Skeletal muscle tissue (tissue), 3 donors: ENCODE measurements at regions not wholly inside any gene's neighbourhood (a gene's known extent, or its start where the extent isn't known, plus 50 kb on each side); places are given as distances from the start of the nearest gene placed in this dataset.

ENCODE experiments used
- H3K27ac ChIP-seq: one replicate; pipeline ENCODE4 v1.7.0; 2013; ENCODE audit warnings: mild to moderate bottlenecking, low read depth, low read length, inconsistent platforms
- H3K27me3 ChIP-seq, 3 donors: one replicate each; pipeline ENCODE4 v1.7.0; 2013; ENCODE audit warnings: low read length in 3 of 3; ENCODE audit not compliant: control insufficient read depth in 3 of 3, insufficient read depth in 3 of 3
- H3K36me3 ChIP-seq, 3 donors: one replicate each; pipeline ENCODE4 v1.7.0; 2013; ENCODE audit warnings: low read length in 3 of 3; ENCODE audit not compliant: control insufficient read depth in 3 of 3, insufficient read depth in 3 of 3
- H3K4me1 ChIP-seq, 3 donors: one replicate each; pipeline ENCODE4 v1.7.0; 2013; ENCODE audit warnings: low read length in 3 of 3, mild to moderate bottlenecking in 3 of 3; ENCODE audit not compliant: control insufficient read depth in 3 of 3, insufficient read depth in 3 of 3
- H3K4me3 ChIP-seq, 3 donors: one replicate each; pipeline ENCODE4 v1.7.0; 2013; ENCODE audit warnings: low read length in 3 of 3
- H3K9ac ChIP-seq, 3 donors: one replicate each; pipeline ENCODE4 v1.7.0; 2013; ENCODE audit warnings: low read length in 3 of 3, mild to moderate bottlenecking in 3 of 3, moderate library complexity in 2 of 3, low read depth in 1 of 3
- H3K9me3 ChIP-seq, 3 donors: one replicate each; pipeline ENCODE4 v1.7.0; 2013; ENCODE audit warnings: low read length in 3 of 3; ENCODE audit not compliant: control insufficient read depth in 3 of 3
- donor health status: Osteomylitis.

GRCh38 chr17:71296005-71296404 lies 824.8 kb upstream of the SOX9 start:
- Histone ChIP-seq H3K9ac (no peak overlapping the region), H3K9me3 (no peaks in the 10 kb centered on the region), H3K4me1 (no peaks in the 10 kb centered on the region), H3K36me3 (no peaks in the 10 kb centered on the region), H3K27ac (no peak overlapping the region), H3K27me3 (no peaks in the 10 kb centered on the region), H3K4me3 (no peak overlapping the region)

- Histone ChIP-seq H3K27me3 (no peaks in the 10 kb centered on the region), H3K4me3 (no peak overlapping the region), H3K4me1 (no peaks in the 10 kb centered on the region), H3K27ac (no peak overlapping the region), H3K36me3 (no peaks in the 10 kb centered on the region), H3K9ac (no peak overlapping the region), H3K9me3 (no peaks in the 10 kb centered on the region)
These were observed 819.8 kb upstream of the SOX9 start for GRCh38 chr17:71301063-71301462.

- Histone ChIP-seq H3K27me3 (no peaks in the 10 kb centered on the region), H3K4me3 (no peak overlapping the region), H3K9ac (no peak overlapping the region), H3K9me3 (no peaks in the 10 kb centered on the region), H3K36me3 (no peaks in the 10 kb centered on the region), H3K27ac (no peak overlapping the region), H3K4me1 (no peaks in the 10 kb centered on the region)
These were observed 817.9 kb upstream of the SOX9 start for GRCh38 chr17:71302721-71303549.

- Histone ChIP-seq H3K4me3 (no peak overlapping the region), H3K4me1 (no peaks in the 10 kb centered on the region), H3K36me3 (no peaks in the 10 kb centered on the region), H3K27me3 (no peaks in the 10 kb centered on the region), H3K27ac (no peak overlapping the region), H3K9ac (no peak overlapping the region), H3K9me3 (no peaks in the 10 kb centered on the region)
These were observed 816.2 kb upstream of the SOX9 start for GRCh38 chr17:71304498-71305158.

DNA sequence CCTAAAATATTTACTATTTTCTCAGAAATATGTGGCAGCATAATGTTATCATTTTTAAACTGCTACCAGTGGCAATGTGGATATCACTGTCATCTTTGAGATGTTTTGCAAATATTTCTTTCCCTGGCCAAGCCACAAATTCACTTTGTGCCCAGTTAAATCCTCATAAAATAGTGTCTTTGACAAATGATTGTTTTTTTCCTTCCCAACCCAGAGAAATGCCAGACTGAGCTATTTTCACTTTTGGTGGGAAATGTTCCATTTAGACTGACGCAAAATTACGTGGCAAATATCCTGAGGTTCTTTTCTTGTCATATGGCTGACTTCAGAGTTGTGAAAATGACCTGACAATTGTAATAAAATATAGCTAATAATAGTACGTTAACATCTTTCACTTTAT lies 807.0 kb upstream of the SOX9 start:
- Histone ChIP-seq H3K9me3 (no peaks in the 10 kb centered on the region), H3K4me3 (no peak overlapping the region), H3K9ac (no peak overlapping the region), H3K36me3 (no peaks in the 10 kb centered on the region), H3K27me3 (no peaks in the 10 kb centered on the region), H3K4me1 (no peaks in the 10 kb centered on the region), H3K27ac (no peak overlapping the region)

DNA sequence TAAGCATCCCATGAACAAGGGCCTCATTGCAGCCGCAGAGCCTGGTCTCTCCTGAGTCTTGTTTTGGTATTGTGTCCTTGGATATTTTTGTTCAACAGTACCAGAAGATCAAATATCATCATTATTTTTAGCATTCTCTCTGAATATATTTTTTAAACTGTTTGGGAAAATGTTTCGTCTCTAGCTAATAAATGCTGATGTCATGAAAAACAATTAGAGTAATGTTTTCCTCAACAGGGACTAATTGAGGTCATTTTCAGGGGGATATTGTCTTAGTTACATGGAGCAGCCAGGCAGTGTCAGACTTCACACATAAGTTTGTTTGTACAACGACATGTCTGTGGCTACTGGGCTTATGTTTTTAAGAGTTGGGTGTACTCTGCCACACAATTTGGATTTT lies 805.3 kb upstream of the SOX9 start:
- H3K9me3 ChIP-seq: no peaks in the 10 kb centered on the region
- no peaks in the 10 kb centered on the region for H3K4me1 ChIP-seq
- H3K36me3 ChIP-seq: no peaks in the 10 kb centered on the region
- no peak overlapping the region for H3K4me3 ChIP-seq
- no peak overlapping the region for H3K27ac ChIP-seq
- no peaks in the 10 kb centered on the region for H3K27me3 ChIP-seq
- H3K9ac ChIP-seq: no peak overlapping the region

- H3K9me3 ChIP-seq: no peaks in the 10 kb centered on the region
- H3K4me1 ChIP-seq: no peaks in the 10 kb centered on the region
- H3K27me3 ChIP-seq: no peaks in the 10 kb centered on the region
- no peak overlapping the region for H3K9ac ChIP-seq
- no peak overlapping the region for H3K27ac ChIP-seq
- H3K4me3 ChIP-seq: no peak overlapping the region
- H3K36me3 ChIP-seq: no peaks in the 10 kb centered on the region
These were observed 804.5 kb upstream of the SOX9 start for GRCh38 chr17:71316176-71316897.

GRCh38 chr17:71320009-71320796 lies 800.6 kb upstream of the SOX9 start:
- H3K27me3 ChIP-seq: no peaks in the 10 kb centered on the region
- H3K36me3 ChIP-seq: no peaks in the 10 kb centered on the region
- no peaks in the 10 kb centered on the region for H3K4me1 ChIP-seq
- H3K27ac ChIP-seq: no peak overlapping the region
- no peak overlapping the region for H3K4me3 ChIP-seq
- H3K9me3 ChIP-seq: no peaks in the 10 kb centered on the region
- H3K9ac ChIP-seq: no peak overlapping the region

- no peaks in the 10 kb centered on the region for H3K36me3 ChIP-seq
- H3K27me3 ChIP-seq: no peaks in the 10 kb centered on the region
- no peak overlapping the region for H3K4me3 ChIP-seq
- no peaks in the 10 kb centered on the region for H3K4me1 ChIP-seq
- H3K27ac ChIP-seq: no peak overlapping the region
- H3K9ac ChIP-seq: no peak overlapping the region
- no peaks in the 10 kb centered on the region for H3K9me3 ChIP-seq
These were observed 795.7 kb upstream of the SOX9 start for GRCh38 chr17:71325117-71325516.
